Gastroesophageal sphincter (tissue), 4 donors: ENCODE measurements at regions not wholly inside any gene's neighbourhood (a gene's known extent, or its start where the extent isn't known, plus 50 kb on each side); places are given as distances from the start of the nearest gene placed in this dataset.

Source experiments
- ATAC-seq: fragments of 150-250 bp; one replicate; pipeline ENCODE4 v1.9.1; 2016; ENCODE audit warnings: mild to moderate bottlenecking, moderate library complexity
- H3K27ac ChIP-seq, 4 donors: fragments of 200-600 bp; sonication (generic) in 3 of 4; 1 replicate in 3 of 4; 2 replicates in 1 of 4; pipeline ENCODE4 v1.5.1; 2016 to 2019
- H3K27me3 ChIP-seq: fragments of 200-600 bp; sonication (generic); one replicate; pipeline ENCODE4 v1.5.1; 2019
- H3K36me3 ChIP-seq, 2 donors: fragments of 200-600 bp; sonication (generic); one replicate each; pipeline ENCODE4 v1.5.1; 2019; ENCODE audit warnings: control low read depth in 1 of 2
- H3K4me1 ChIP-seq, 3 donors: fragments of 200-600 bp; sonication (generic); 1 replicate in 2 of 3; 2 replicates in 1 of 3; pipeline ENCODE4 v1.5.1; 2016 to 2019; ENCODE audit warnings: control low read depth in 2 of 3
- H3K4me3 ChIP-seq, 2 donors: fragments of 200-600 bp; sonication (generic); one replicate each; pipeline ENCODE4 v1.5.1; 2019; ENCODE audit warnings: mild to moderate bottlenecking in 1 of 2, moderate library complexity in 1 of 2
- H3K9me3 ChIP-seq, 3 donors: fragments of 200-600 bp; sonication (generic); one replicate each; pipeline ENCODE4 v1.5.1; 2017 to 2019; ENCODE audit warnings: control low read depth in 2 of 3
- CTCF ChIP-seq, 4 experiments: fragments of 200-600 bp in 2 of 4; fragments of 450-650 bp in 2 of 4; sonication (generic) in 1 of 4; IDR thresholded peaks; one replicate each; pipeline ENCODE4 v1.5.1; 2017 to 2019; ENCODE audit warnings: antibody characterized with exemption in 4 of 4, mild to moderate bottlenecking in 2 of 4, moderate library complexity in 2 of 4
- EP300 ChIP-seq: sonication (generic); formaldehyde crosslinking; IDR thresholded peaks from one replicate; pipeline ENCODE4 v1.6.1; 2017; ENCODE audit warnings: antibody characterized with exemption, mild to moderate bottlenecking
- POLR2A ChIP-seq, 2 donors: fragments of 450-650 bp; IDR thresholded peaks; one replicate each; pipeline ENCODE4 v1.6.1; 2017; ENCODE audit warnings: antibody characterized with exemption in 2 of 2, mild to moderate bottlenecking in 2 of 2, moderate library complexity in 1 of 2
- POLR2AphosphoS5 ChIP-seq: sonication (generic); formaldehyde crosslinking; IDR thresholded peaks from one replicate; pipeline ENCODE4 v1.6.1; 2017; ENCODE audit warnings: antibody characterized with exemption
- WGBS, 2 donors: methylation state at CpG; one replicate each; pipeline ENCODE4 v1.1.5; 2018; ENCODE audit warnings: low coverage in 1 of 2; 5-methylcytosine and 5-hydroxymethylcytosine counted together

GRCh38 chr2:137836671-137837070 is 127.6 kb upstream of the HNMT start:
- Histone ChIP-seq H3K27ac (no peak overlapping the region), H3K4me1 (no peaks in the 10 kb centered on the region), H3K27me3 (no peaks in the 10 kb centered on the region), H3K4me3 (no peak overlapping the region), H3K36me3 (no peaks in the 10 kb centered on the region), H3K9me3 (no peaks in the 10 kb centered on the region)
- TF ChIP-seq POLR2AphosphoS5 (no peak), EP300 (no peak), CTCF (IDR thresholded peaks at IDR 0.05) (no peak), POLR2A (IDR thresholded peaks at IDR 0.05) (no peak)
- WGBS, 2 donors, result 90 to 100% methylated on average over 3 of the region's 3 CpGs
- peak; percentile 5 for ATAC-seq

- no peaks in the 10 kb centered on the region for H3K36me3 ChIP-seq
- no peaks in the 10 kb centered on the region for H3K27me3 ChIP-seq
- WGBS, 2 donors, result 55 to 56% methylated on average over 4 of the region's 4 CpGs
- ATAC-seq, result no peak
- no peak overlapping the region for H3K27ac ChIP-seq
- TF ChIP-seq EP300 (no peak), POLR2A (IDR thresholded peaks at IDR 0.05) (no peak), CTCF (IDR thresholded peaks at IDR 0.05) (no peak), POLR2AphosphoS5 (no peak)
- no peak overlapping the region for H3K4me3 ChIP-seq
- H3K9me3 ChIP-seq, result no peaks in the 10 kb centered on the region
- no peaks in the 10 kb centered on the region for H3K4me1 ChIP-seq
Observed at GRCh38 chr2:137837830-137838229, 126.4 kb upstream of the HNMT start.

- Histone ChIP-seq H3K4me1 (no peaks in the 10 kb centered on the region), H3K4me3 (no peak overlapping the region), H3K36me3 (no peaks in the 10 kb centered on the region), H3K27ac (no peak overlapping the region), H3K27me3 (no peaks in the 10 kb centered on the region), H3K9me3 (no peaks in the 10 kb centered on the region)
- WGBS, 2 donors, result 31 to 33% methylated on average over 7 of the region's 8 CpGs
- TF ChIP-seq CTCF (IDR thresholded peaks at IDR 0.05), result peak; percentile 40 to 69 (median 56)
- no peak for TF ChIP-seq POLR2A (IDR thresholded peaks at IDR 0.05)
- ATAC-seq, result no peak
Observed at GRCh38 chr2:137838255-137839092, 125.8 kb upstream of the HNMT start.

- no peak for ATAC-seq
Observed at GRCh38 chr2:137842430-137842829, 121.8 kb upstream of the HNMT start.

More at GRCh38 chr2:137842430-137842829, 121.8 kb upstream of the HNMT start:
- no peak overlapping the region for H3K27ac ChIP-seq
- H3K36me3 ChIP-seq, result no peaks in the 10 kb centered on the region
- H3K4me1 ChIP-seq, result no peaks in the 10 kb centered on the region
- H3K27me3 ChIP-seq, result no peaks in the 10 kb centered on the region
- H3K4me3 ChIP-seq, result no peak overlapping the region
- TF ChIP-seq CTCF (IDR thresholded peaks at IDR 0.05), result no peak
- TF ChIP-seq POLR2A (IDR thresholded peaks at IDR 0.05), result no peak
- no peak for TF ChIP-seq POLR2AphosphoS5
- no peak for TF ChIP-seq EP300
- H3K9me3 ChIP-seq, result peaks cover 0 to 7% (median 0%) of the 10 kb centered on the region in 3 donors
